HG02623 (cell line): ENCODE measurements at regions not wholly inside any gene's neighbourhood (a gene's known extent, or its start where the extent isn't known, plus 50 kb on each side); places are given as distances from the start of the nearest gene placed in this dataset.

Experiments used
- ATAC-seq: cut with Tn5 transposase; IDR thresholded peaks from one replicate; pipeline ENCODE4 v1.9.1; 2021; ENCODE audit warnings: moderate library complexity; ENCODE audit not compliant: unreplicated experiment

GRCh38 chr7:46653848-46654247 is 732.8 kb upstream of the IGFBP3 start:
- no peak for ATAC-seq

DNA sequence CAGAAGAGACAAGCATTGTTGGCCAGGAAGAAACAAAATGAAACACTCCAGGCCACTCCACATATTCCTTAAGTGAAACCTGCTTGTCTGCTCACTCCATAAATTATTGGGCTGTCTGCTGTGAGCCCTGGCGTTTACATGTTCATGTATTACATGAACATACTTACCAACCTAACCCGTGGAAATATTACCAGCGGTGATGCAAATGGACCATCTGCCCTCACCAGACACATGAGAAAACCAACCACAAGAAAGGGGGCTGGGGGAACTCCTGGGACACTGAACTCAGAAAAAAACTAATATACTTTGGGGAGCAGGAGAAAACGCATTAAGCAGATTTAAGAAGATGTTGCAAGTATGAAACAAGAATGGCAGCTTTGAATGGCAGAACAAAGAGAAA is 731.2 kb upstream of the IGFBP3 start:
- ATAC-seq, result no peak

DNA sequence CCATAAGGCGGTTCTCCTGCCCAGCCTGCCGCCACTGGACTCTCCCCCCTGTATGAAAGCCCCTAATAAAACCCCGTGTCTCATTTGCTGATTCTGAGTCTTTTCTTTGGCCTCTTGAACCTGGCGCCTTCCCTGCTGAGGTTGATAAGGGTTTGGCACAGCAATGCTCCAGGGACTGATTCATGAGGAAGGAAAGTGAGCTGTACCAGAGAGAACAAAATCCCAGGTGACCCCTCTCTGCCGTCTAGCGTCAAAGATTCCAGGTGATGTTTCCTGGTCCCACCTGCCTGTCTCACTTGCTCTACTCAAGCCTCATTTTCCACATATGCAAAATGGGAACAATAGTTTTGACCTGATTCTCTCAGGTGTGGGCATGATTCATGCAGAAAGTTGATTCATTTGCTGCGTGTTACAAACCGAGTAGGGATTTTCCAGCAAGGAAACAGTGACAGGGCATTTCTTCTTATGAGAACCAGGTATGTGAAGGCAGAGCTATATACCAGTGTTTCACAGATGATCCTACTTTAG is 730.6 kb upstream of the IGFBP3 start:
- no peak for ATAC-seq

- ATAC-seq, result no peak
Measured at GRCh38 chr7:46651070-46651469, 730.0 kb upstream of the IGFBP3 start.

- ATAC-seq, result no peak
Measured at GRCh38 chr7:46649876-46650275, 728.8 kb upstream of the IGFBP3 start.

GRCh38 chr7:46637793-46638735 is 717.0 kb upstream of the IGFBP3 start:
- ATAC-seq, result no peak

- ATAC-seq, result no peak
Measured at GRCh38 chr7:46636022-46636421, 715.0 kb upstream of the IGFBP3 start.

GRCh38 chr7:46633630-46634240 is 712.7 kb upstream of the IGFBP3 start:
- ATAC-seq, result no peak

- no peak for ATAC-seq
Measured at GRCh38 chr7:46633200-46633599, 712.1 kb upstream of the IGFBP3 start.

DNA sequence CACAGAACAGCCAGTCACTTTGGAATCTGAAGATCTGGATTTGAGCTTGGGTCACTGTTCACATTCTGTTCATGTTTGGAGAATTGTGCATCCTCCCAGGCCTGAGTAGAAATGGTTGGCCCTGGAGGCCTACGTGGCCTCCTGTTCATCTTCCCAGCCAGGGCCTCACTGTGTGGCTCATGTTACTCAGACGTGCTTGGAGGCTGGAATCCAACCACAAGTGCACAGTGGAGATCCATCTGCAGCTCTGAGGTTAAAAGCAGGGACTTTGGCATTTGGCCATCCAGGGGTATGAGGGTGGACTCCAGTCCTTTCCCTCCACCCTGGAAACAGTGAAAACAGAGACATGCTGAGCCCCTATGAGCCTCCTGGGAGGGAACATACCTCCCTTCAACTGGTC is 709.0 kb upstream of the IGFBP3 start:
- ATAC-seq, result no peak

DNA sequence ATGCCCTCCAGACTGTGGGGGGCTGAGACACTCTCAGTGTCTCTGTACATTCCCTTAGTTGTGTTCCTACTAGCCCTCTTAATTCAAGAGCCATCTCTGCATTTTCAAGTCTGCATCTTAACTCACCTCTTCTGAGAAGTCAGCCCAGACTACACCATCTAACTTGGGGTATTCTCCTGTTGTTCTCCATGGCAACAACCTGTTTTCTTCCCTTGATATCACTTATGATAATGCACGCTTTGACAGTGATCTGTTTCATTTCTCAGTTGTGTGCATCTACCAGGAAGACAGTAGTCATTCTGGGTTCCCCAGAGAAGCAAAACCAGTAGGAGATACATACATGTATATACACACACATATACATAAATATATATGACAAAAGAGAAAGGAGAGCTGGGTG is 707.3 kb upstream of the IGFBP3 start:
- ATAC-seq, result no peak

DNA sequence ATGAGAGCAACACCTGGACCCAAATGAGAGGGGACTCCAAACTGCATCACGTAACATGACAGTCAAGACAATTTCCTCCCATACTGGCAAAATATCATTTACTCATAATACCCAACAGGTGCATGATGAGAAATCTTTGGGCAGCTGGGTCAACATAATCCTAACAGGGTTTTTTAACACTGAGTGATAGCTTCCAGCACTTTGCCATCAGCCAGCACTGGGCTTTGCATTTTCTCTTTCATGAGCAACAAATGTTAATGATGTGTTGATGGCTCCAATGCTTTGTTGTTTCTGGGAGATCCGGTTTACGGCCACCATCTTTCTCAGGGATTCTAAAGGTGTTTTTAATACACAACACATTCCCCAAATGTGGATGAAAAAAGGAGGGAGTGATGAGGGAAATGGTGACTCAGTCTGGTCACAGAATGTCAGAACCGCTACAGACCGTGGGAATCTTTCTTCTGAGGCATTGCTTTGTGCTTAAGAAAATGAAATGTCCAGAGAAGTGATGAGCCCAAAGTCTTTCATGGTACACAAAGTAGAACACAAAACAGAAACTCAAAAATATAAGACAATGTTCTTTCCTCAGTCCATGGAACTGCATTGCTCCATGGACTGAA is 705.7 kb upstream of the IGFBP3 start:
- no peak for ATAC-seq

DNA sequence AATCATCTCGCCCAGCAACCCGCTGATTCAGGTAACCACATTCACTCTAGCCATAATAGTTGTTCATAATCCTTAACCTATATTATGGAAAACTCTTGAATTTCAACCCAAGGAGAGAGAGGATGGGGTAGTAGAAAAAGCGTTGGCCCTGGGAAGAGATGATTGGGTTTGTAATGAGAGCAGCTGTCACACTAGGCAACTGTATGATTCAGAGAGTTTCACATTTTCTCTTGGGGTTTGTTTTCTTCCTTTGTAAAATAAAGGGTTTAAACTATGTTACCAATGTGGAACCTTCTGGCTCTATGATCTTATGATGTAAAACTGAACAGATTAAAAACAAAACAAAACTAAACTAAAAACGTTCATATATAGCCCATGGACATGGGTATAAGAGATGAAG is 705.2 kb upstream of the IGFBP3 start:
- ATAC-seq, result no peak

DNA sequence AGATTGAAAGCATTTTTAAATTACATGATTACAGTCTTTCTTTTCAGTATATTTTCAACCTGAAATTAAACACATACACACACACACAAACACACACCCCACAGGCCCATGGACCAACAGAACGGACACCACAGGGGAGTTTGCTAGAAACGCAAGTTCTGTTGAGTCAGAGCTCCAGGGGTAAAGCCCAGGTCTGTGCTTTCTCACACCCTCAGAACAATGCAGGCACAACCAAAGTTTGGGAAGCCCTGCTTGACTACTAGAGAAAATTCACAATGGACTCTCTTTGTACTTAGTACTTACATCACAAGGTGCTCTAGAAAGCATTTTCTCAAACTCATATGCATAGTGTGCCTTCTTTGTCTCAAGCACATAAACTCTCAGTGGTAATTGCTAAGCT is 704.0 kb upstream of the IGFBP3 start:
- no peak for ATAC-seq

GRCh38 chr7:46622251-46622650 is 701.2 kb upstream of the IGFBP3 start:
- ATAC-seq, result no peak

DNA sequence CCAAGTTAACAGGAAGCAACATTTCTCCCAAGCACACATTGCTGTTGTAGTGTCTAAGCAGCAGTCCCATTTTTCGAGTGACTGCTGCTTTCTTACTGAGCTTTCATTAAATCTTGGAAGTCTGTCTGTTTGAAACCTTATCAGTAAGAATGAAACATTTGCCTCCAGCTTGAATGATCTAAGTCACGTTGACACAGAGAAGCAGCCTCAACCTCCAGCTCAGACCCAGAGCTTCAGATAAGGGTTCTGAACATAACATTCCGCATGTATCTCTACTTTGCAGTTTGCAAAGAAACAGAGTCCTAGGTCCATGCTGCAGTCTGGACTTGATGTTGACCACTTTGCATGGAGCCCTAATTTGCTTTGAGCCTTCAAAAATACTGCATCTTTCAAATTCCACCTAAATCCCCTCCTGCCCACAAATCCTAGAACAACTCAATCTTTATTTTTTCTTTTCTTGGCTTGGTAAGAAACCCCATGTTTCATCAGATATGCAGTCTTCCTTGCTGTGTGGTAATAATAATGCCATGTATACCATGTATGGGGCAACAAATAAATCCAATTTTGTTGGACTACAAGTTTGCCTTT is 698.7 kb upstream of the IGFBP3 start:
- no peak for ATAC-seq

GRCh38 chr7:46616636-46617035 is 695.6 kb upstream of the IGFBP3 start:
- no peak for ATAC-seq

GRCh38 chr7:46613551-46613950 is 692.5 kb upstream of the IGFBP3 start:
- no peak for ATAC-seq

GRCh38 chr7:46613116-46613515 is 692.0 kb upstream of the IGFBP3 start:
- no peak for ATAC-seq

DNA sequence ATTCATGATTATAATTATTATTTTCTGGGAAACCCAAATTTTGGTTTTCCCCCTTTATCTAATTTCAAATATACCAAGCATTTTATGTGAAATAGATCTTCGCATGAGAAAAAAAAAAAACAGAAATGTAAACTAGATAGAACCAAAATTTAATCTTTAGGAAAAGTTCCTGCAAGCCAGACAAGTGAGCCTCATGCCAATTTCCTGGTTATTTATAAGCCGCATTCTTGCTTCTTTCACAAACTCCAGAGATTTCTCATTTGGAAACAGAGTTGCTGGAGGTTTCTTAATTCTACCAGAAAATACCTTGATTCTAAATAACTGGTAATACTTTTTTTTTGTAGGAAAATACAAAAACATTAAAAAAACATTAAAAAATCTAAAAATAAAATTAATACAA is 690.4 kb upstream of the IGFBP3 start:
- ATAC-seq, result no peak

- no peak for ATAC-seq
Measured at GRCh38 chr7:46610746-46611145, 689.7 kb upstream of the IGFBP3 start.
